ENCODE measurements at regions not wholly inside any gene's neighbourhood (a gene's known extent, or its start where the extent isn't known, plus 50 kb on each side); places are given as distances from the start of the nearest gene placed in this dataset.

DNA sequence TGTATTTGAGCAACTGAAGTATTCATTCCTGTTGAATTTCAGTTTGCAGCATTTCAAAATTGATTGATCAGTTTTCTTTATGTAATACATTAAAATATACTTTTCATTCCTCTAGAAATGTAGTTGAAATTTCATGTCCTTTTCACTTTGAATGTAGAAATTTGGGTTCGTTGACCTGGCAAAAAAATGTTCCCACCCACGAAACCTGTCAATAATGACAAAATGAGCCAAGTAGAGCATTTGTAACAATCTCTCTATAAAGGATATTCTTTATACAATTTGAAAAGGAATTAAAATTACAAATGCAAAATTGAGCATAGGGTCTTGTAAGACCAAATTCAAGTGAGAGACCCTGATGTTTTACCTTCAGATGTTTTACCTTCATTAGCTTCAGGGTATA is 283.9 kb downstream of the ANKRD50 start:
- DNase-seq: no peak
- Histone ChIP-seq H3K4me3 (ENCODE audit: low read length in 2 of 2) (no peak overlapping the region), H3K27ac (ENCODE audit: low read depth, low read length) (no peak overlapping the region), H3K4me1 (ENCODE audit: insufficient read depth, low read length) (no peaks in the 10 kb centered on the region), H3K27me3 (ENCODE audit: insufficient read depth, low read length) (no peaks in the 10 kb centered on the region), H3K36me3 (ENCODE audit: insufficient read depth, low read length) (no peaks in the 10 kb centered on the region), H3K9me3 (ENCODE audit: control insufficient read depth in 1 of 2, low read length in 2 of 2) (no peaks in the 10 kb centered on the region)
- POLR2A ChIA-PET (ENCODE audit: partially characterized antibody): no interaction called here
- Mint-ChIP-seq H3K9me3 (peaks cover 0 to 1% (median 0%) of the 10 kb centered on the region in 8 donors), H3K4me1 (no peaks in the 10 kb centered on the region), H3K36me3 (no peaks in the 10 kb centered on the region), H3K27me3 (no peaks in the 10 kb centered on the region), H3K27ac (no peak overlapping the region), H3K4me3 (no peak overlapping the region)
- intact Hi-C loops (cut with micrococcal nuclease): no loop called here
- CTCF ChIA-PET (ENCODE audit: partially characterized antibody): no interaction called here

DNA sequence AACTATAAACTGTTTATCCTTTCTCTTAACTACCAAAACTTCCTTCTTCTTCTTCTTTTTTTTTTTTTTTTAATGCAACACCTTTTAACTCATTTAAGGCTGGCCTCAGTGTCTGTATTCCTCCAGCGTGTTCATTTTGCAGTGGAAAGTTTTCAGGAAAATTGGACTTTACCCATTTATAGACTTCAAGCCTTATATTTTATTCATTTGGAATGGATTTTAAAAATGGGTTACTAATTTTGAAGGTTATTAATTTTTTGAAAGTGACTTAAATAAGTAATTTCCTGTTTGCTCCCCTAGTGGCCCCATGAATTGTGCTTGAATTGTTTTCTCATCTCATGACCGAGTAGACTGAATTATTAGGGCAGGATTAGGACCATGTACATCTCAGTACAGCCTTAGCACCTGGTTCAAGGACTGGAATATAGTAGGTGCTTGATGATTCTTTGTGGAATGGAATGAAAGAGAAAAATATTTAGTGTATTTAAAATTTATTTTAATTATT is 282.7 kb downstream of the ANKRD50 start:
- Mint-ChIP-seq H3K4me1 (no peaks in the 10 kb centered on the region), H3K36me3 (no peaks in the 10 kb centered on the region), H3K9me3 (peaks cover 0 to 1% (median 0%) of the 10 kb centered on the region in 8 donors), H3K27me3 (no peaks in the 10 kb centered on the region), H3K27ac (no peak overlapping the region), H3K4me3 (no peak overlapping the region)
- no peaks in the 10 kb centered on the region for H3K27me3 ChIP-seq (ENCODE audit: insufficient read depth, low read length)
- H3K4me3 ChIP-seq (ENCODE audit: low read length in 2 of 2): no peak overlapping the region
- H3K27ac ChIP-seq (ENCODE audit: low read depth, low read length): no peak overlapping the region
- H3K9me3 ChIP-seq (ENCODE audit: control insufficient read depth in 1 of 2, low read length in 2 of 2): no peaks in the 10 kb centered on the region
- ChIA-PET POLR2A (ENCODE audit: partially characterized antibody) (no interaction called here), CTCF (ENCODE audit: partially characterized antibody) (no interaction called here)
- H3K36me3 ChIP-seq (ENCODE audit: insufficient read depth, low read length): no peaks in the 10 kb centered on the region
- DNase-seq: no peak
- intact Hi-C loops (cut with micrococcal nuclease): no loop called here
- no peaks in the 10 kb centered on the region for H3K4me1 ChIP-seq (ENCODE audit: insufficient read depth, low read length)

DNA sequence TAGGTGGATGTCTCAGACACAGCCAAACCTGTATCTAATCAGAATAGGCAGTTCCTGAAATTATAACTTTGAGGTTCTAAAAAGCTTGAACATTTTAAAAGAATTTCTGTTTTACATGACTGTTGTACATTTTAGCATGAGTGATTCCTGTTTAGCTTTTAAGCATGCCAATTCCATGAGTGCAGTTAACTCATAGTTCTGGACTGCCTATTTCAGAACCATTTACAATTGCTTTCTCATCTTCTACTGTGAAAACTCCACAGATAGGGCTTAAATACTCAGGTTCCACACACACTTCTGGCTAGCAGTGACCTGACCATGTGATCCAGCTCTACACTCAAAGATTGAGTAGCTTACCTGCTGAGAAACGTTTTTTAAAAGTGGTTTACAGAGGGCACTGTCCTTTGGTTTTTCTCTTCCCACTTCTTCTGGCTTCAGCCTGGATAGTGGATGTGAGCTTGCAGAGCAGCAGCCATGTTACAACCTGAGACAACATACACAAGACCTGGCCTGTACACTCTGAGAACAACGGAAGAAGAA is 280.8 kb downstream of the ANKRD50 start:
- no peaks in the 10 kb centered on the region for H3K4me1 Mint-ChIP-seq
- no peak overlapping the region for H3K4me3 Mint-ChIP-seq
- H3K4me1 ChIP-seq (ENCODE audit: insufficient read depth, low read length): no peaks in the 10 kb centered on the region
- POLR2A ChIA-PET (ENCODE audit: partially characterized antibody): no interaction called here
- intact Hi-C loops (cut with micrococcal nuclease): no loop called here
- no peak for DNase-seq
- H3K4me3 ChIP-seq (ENCODE audit: low read length in 2 of 2): no peak overlapping the region
- no peaks in the 10 kb centered on the region for H3K36me3 ChIP-seq (ENCODE audit: insufficient read depth, low read length)
- peaks cover 0 to 3% (median 0%) of the 10 kb centered on the region in 8 donors for H3K9me3 Mint-ChIP-seq
- H3K27me3 Mint-ChIP-seq: no peaks in the 10 kb centered on the region
- no peaks in the 10 kb centered on the region for H3K27me3 ChIP-seq (ENCODE audit: insufficient read depth, low read length)
- H3K27ac Mint-ChIP-seq: no peak overlapping the region
- CTCF ChIA-PET (ENCODE audit: partially characterized antibody): no interaction called here
- H3K27ac ChIP-seq (ENCODE audit: low read depth, low read length): no peak overlapping the region
- H3K36me3 Mint-ChIP-seq: no peaks in the 10 kb centered on the region
- H3K9me3 ChIP-seq (ENCODE audit: control insufficient read depth in 1 of 2, low read length in 2 of 2): no peaks in the 10 kb centered on the region

DNA sequence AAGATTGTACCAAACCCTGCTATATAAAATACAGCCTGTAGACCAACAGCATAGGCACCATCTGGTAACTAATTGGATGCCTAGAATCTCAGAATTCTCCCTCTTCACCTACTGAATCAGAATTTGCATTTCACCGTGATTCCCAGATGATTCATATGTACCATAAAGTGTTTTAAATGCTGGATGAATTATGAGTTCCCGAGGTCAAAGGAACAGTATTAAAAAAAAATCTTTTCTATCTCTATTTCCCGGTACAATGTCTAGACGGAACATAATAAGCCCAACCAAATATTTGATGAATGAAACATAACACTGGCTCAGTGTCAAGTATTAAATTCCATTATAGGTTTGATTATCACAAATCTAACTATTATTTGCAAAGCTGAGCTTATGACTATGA is 280.0 kb downstream of the ANKRD50 start:
- H3K9me3 Mint-ChIP-seq: peaks cover 0 to 3% (median 0%) of the 10 kb centered on the region in 8 donors
- no peaks in the 10 kb centered on the region for H3K4me1 Mint-ChIP-seq
- no peaks in the 10 kb centered on the region for H3K36me3 Mint-ChIP-seq
- intact Hi-C loops (cut with micrococcal nuclease): no loop called here
- no peak overlapping the region for H3K27ac Mint-ChIP-seq
- DNase-seq: no peak
- H3K27me3 Mint-ChIP-seq: no peaks in the 10 kb centered on the region
- Histone ChIP-seq H3K9me3 (ENCODE audit: control insufficient read depth in 1 of 2, low read length in 2 of 2) (no peaks in the 10 kb centered on the region), H3K27me3 (ENCODE audit: insufficient read depth, low read length) (no peaks in the 10 kb centered on the region), H3K27ac (ENCODE audit: low read depth, low read length) (no peak overlapping the region), H3K4me3 (ENCODE audit: low read length in 2 of 2) (no peak overlapping the region), H3K36me3 (ENCODE audit: insufficient read depth, low read length) (no peaks in the 10 kb centered on the region), H3K4me1 (ENCODE audit: insufficient read depth, low read length) (no peaks in the 10 kb centered on the region)
- ChIA-PET POLR2A (ENCODE audit: partially characterized antibody) (no interaction called here), CTCF (ENCODE audit: partially characterized antibody) (no interaction called here)
- H3K4me3 Mint-ChIP-seq: no peak overlapping the region

DNA sequence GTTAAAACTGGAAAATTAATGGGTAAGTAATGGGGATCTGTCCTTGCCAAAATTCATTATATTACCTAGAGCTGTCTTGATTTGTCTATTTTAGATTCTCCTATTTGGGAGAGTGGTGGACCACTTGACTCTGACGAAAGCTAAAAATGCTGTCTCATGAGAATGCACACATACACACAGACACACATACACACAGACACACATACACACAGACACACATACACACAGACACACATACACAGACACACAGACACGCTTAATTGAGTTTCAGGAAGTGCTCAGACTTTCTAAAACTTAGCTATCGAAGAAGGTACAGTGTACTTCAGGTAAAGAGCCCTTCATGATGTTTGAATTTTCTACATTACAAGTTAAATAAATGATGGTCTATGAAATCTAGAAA is 279.5 kb downstream of the ANKRD50 start:
- no peak for DNase-seq
- Mint-ChIP-seq H3K27me3 (no peaks in the 10 kb centered on the region), H3K9me3 (peaks cover 0 to 3% (median 0%) of the 10 kb centered on the region in 8 donors), H3K4me3 (no peak overlapping the region), H3K36me3 (no peaks in the 10 kb centered on the region), H3K27ac (no peak overlapping the region), H3K4me1 (no peaks in the 10 kb centered on the region)
- intact Hi-C loops (cut with micrococcal nuclease): no loop called here
- no peak overlapping the region for H3K27ac ChIP-seq (ENCODE audit: low read depth, low read length)
- ChIA-PET POLR2A (ENCODE audit: partially characterized antibody) (no interaction called here), CTCF (ENCODE audit: partially characterized antibody) (no interaction called here)
- H3K4me1 ChIP-seq (ENCODE audit: insufficient read depth, low read length): no peaks in the 10 kb centered on the region
- H3K36me3 ChIP-seq (ENCODE audit: insufficient read depth, low read length): no peaks in the 10 kb centered on the region
- no peak overlapping the region for H3K4me3 ChIP-seq (ENCODE audit: low read length in 2 of 2)
- no peaks in the 10 kb centered on the region for H3K27me3 ChIP-seq (ENCODE audit: insufficient read depth, low read length)
- H3K9me3 ChIP-seq (ENCODE audit: control insufficient read depth in 1 of 2, low read length in 2 of 2): no peaks in the 10 kb centered on the region

DNA sequence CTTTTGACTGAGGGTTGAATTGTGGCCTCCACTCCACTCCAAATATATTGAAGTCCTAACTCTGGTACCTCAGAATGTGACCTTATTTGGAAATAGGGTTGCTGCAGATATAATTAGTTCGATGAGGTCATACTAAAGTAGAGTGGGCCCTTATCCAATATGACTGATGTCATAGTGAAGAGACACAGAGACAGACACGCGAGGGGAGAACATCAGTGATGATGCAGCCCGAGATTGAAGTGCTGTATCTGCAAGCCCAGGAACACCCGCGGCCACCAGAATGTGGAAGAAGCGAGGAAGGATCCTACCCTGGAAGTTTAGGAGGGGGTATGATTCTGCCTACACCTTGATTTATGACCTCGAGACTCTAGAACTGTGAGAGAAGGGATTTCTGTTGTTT is 279.0 kb downstream of the ANKRD50 start:
- no peak for DNase-seq
- no peaks in the 10 kb centered on the region for H3K4me1 ChIP-seq (ENCODE audit: insufficient read depth, low read length)
- Mint-ChIP-seq H3K4me3 (no peak overlapping the region), H3K9me3 (peaks cover 0 to 3% (median 0%) of the 10 kb centered on the region in 8 donors), H3K4me1 (no peaks in the 10 kb centered on the region), H3K27me3 (no peaks in the 10 kb centered on the region), H3K27ac (no peak overlapping the region), H3K36me3 (no peaks in the 10 kb centered on the region)
- CTCF ChIA-PET (ENCODE audit: partially characterized antibody): no interaction called here
- no peak overlapping the region for H3K27ac ChIP-seq (ENCODE audit: low read depth, low read length)
- POLR2A ChIA-PET (ENCODE audit: partially characterized antibody): no interaction called here
- no peaks in the 10 kb centered on the region for H3K36me3 ChIP-seq (ENCODE audit: insufficient read depth, low read length)
- no peaks in the 10 kb centered on the region for H3K27me3 ChIP-seq (ENCODE audit: insufficient read depth, low read length)
- H3K9me3 ChIP-seq (ENCODE audit: control insufficient read depth in 1 of 2, low read length in 2 of 2): no peaks in the 10 kb centered on the region
- H3K4me3 ChIP-seq (ENCODE audit: low read length in 2 of 2): no peak overlapping the region
- intact Hi-C loops (cut with micrococcal nuclease): no loop called here

DNA sequence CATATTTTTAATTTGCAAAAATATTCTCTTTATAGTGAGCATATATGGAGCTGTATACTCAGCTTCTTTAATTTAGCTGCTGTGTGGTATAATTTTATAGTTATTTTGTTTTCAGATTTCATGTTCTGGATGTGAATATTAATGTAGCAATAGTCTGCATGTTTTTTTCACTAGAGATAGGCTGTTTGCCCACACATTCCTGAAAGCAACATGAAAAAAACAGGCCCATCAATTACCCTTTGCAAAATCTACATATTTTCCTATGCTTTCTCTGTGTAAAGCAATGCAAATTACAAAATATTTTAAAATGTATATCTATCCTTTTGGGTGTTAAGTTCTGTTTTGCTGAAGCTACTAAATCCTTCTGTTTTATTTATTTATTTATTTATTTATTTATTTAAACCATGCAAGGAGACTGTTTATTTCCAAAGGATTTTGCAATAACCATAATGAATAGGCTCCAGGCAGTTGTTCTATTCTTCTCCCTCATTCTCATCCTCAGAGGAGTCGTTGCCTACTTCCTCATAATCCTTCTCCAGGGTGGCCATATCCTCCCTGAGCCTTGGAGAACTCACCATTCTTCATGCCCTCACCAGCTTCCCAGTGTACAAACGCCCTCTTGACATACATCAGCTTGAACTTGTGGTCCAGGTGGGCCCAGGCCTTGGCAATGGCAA is 277.1 kb downstream of the ANKRD50 start:
- H3K4me3 ChIP-seq (ENCODE audit: low read length in 2 of 2): no peak overlapping the region

More for the DNA sequence above, 277.1 kb downstream of the ANKRD50 start:
- H3K27ac Mint-ChIP-seq: no peak overlapping the region
- no peak for DNase-seq
- no peaks in the 10 kb centered on the region for H3K27me3 ChIP-seq (ENCODE audit: insufficient read depth, low read length)
- no peaks in the 10 kb centered on the region for H3K4me1 Mint-ChIP-seq
- no peaks in the 10 kb centered on the region for H3K4me1 ChIP-seq (ENCODE audit: insufficient read depth, low read length)
- ChIA-PET POLR2A (ENCODE audit: partially characterized antibody) (no interaction called here), CTCF (ENCODE audit: partially characterized antibody) (no interaction called here)
- no peaks in the 10 kb centered on the region for H3K36me3 Mint-ChIP-seq
- peaks cover 0 to 4% (median under 1%) of the 10 kb centered on the region in 8 donors for H3K9me3 Mint-ChIP-seq
- no peak overlapping the region for H3K4me3 Mint-ChIP-seq
- no peaks in the 10 kb centered on the region for H3K9me3 ChIP-seq (ENCODE audit: control insufficient read depth in 1 of 2, low read length in 2 of 2)
- intact Hi-C loops (cut with micrococcal nuclease): no loop called here
- H3K27ac ChIP-seq (ENCODE audit: low read depth, low read length): no peak overlapping the region
- no peaks in the 10 kb centered on the region for H3K27me3 Mint-ChIP-seq
- H3K36me3 ChIP-seq (ENCODE audit: insufficient read depth, low read length): no peaks in the 10 kb centered on the region
